OCI-LY3 (cell line): ENCODE measurements at regions not wholly inside any gene's neighbourhood (a gene's known extent, or its start where the extent isn't known, plus 50 kb on each side); places are given as distances from the start of the nearest gene placed in this dataset.

Experiments
- H2AFZ ChIP-seq: fragments of 200-600, 300-600 bp; shearing (Covaris generic); 2 replicates; pipeline ENCODE4 v1.6.0; 2014; ENCODE audit warnings: antibody characterized with exemption, low read depth, low read length
- H3K27ac ChIP-seq: fragments of 200-600, 300-600 bp; sonication (generic); 2 replicates; pipeline ENCODE4 v1.5.1; 2014; ENCODE audit warnings: mild to moderate bottlenecking, low read length, moderate library complexity, mixed read lengths
- H3K27me3 ChIP-seq: fragments of 200-600, 300-600 bp; sonication (generic); 2 replicates; pipeline ENCODE4 v1.6.1; 2014; ENCODE audit warnings: low read depth, low read length, mixed read lengths
- H3K36me3 ChIP-seq: fragments of 200-600, 300-600 bp; sonication (generic); replicated peaks from 2 replicates; pipeline ENCODE3; 2014; ENCODE audit warnings: low read depth, low read length, mixed read lengths
- H3K4me1 ChIP-seq: fragments of 300-600, 200-600 bp; sonication (generic); 2 replicates; pipeline ENCODE4 v1.6.1; 2014; ENCODE audit warnings: low read length, mixed read lengths
- H3K4me2 ChIP-seq: fragments of 200-600, 300-600 bp; sonication (generic); 2 replicates; pipeline ENCODE4 v1.6.1; 2014; ENCODE audit warnings: low read length, mixed read lengths
- H3K4me3 ChIP-seq: fragments of 300-600, 200-600 bp; sonication (generic); 2 replicates; pipeline ENCODE4 v1.5.1; 2014; ENCODE audit warnings: antibody characterized with exemption, mild to moderate bottlenecking, low read length, moderate library complexity
- H3K79me2 ChIP-seq: fragments of 300-600, 200-600 bp; shearing (Covaris generic); 2 replicates; pipeline ENCODE4 v1.6.1; 2014; ENCODE audit warnings: mild to moderate bottlenecking, low read length, mixed read lengths
- H3K9ac ChIP-seq: fragments of 300-600, 200-600 bp; shearing (Covaris generic); 2 replicates; pipeline ENCODE4 v1.6.0; 2014; ENCODE audit warnings: mild to moderate bottlenecking, low read length, moderate library complexity
- H3K9me3 ChIP-seq: fragments of 200-600, 300-600 bp; shearing (Covaris generic); 2 replicates; pipeline ENCODE4 v1.6.1; 2014; ENCODE audit warnings: low read length, mixed read lengths; ENCODE audit not compliant: insufficient read depth
- H4K20me1 ChIP-seq: fragments of 200-600, 300-600 bp; sonication (generic); 2 replicates; pipeline ENCODE4 v1.6.1; 2016; ENCODE audit warnings: low read length, mixed read lengths; ENCODE audit not compliant: insufficient read depth
- EZH2phosphoT487 ChIP-seq: fragments of 200-600 bp; shearing (Covaris generic); IDR thresholded peaks from 2 replicates; pipeline ENCODE4 v1.6.1; 2018; ENCODE audit warnings: antibody characterized with exemption, mixed run types, low read depth
- TF ChIP-seq, protein P1 (sequence below): fragments of 200-600, 300-600 bp; sonication (generic); IDR thresholded peaks from 2 replicates; pipeline ENCODE4 v1.5.1; 2014; ENCODE audit warnings: antibody characterized with exemption, low read length, low read depth

DNA sequence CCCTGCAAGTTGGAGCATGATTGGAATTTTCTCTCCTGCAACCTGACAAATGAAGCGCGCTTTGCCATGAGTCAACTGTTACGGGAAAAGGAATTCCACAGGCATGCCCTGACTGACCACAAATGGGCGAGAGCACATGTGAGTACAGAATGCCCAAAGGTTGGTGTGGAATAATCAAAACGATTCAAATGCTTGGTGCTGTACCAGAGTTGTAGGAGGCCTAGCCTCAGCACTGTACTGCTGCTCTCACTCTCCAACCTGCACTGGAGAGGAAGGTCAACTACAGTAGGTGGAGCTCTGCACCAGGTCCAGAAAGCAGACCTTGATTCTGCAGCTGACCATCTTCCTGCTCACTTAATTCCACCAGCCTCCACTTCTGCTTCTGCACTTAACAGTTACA lies 406.9 kb upstream of the ACTBL2 start:
- Histone ChIP-seq H2AFZ (no peak overlapping the region), H3K27ac (no peak overlapping the region), H3K9me3 (no peaks in the 10 kb centered on the region), H3K4me2 (no peak overlapping the region), H3K4me3 (no peak overlapping the region), H3K9ac (no peak overlapping the region), H3K36me3 (no peaks in the 10 kb centered on the region), H3K79me2 (no peaks in the 10 kb centered on the region), H4K20me1 (no peaks in the 10 kb centered on the region), H3K4me1 (no peaks in the 10 kb centered on the region), H3K27me3 (no peaks in the 10 kb centered on the region)
- no peak for TF ChIP-seq EZH2phosphoT487
- TF ChIP-seq, protein P1, sequence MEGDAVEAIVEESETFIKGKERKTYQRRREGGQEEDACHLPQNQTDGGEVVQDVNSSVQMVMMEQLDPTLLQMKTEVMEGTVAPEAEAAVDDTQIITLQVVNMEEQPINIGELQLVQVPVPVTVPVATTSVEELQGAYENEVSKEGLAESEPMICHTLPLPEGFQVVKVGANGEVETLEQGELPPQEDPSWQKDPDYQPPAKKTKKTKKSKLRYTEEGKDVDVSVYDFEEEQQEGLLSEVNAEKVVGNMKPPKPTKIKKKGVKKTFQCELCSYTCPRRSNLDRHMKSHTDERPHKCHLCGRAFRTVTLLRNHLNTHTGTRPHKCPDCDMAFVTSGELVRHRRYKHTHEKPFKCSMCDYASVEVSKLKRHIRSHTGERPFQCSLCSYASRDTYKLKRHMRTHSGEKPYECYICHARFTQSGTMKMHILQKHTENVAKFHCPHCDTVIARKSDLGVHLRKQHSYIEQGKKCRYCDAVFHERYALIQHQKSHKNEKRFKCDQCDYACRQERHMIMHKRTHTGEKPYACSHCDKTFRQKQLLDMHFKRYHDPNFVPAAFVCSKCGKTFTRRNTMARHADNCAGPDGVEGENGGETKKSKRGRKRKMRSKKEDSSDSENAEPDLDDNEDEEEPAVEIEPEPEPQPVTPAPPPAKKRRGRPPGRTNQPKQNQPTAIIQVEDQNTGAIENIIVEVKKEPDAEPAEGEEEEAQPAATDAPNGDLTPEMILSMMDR = no peak

GRCh38 chr5:57887851-57888621 lies 405.4 kb upstream of the ACTBL2 start:
- Histone ChIP-seq H3K36me3 (no peaks in the 10 kb centered on the region), H3K27me3 (no peaks in the 10 kb centered on the region), H3K27ac (no peak overlapping the region), H3K4me3 (no peak overlapping the region), H2AFZ (no peak overlapping the region), H3K9ac (no peak overlapping the region), H3K4me2 (no peak overlapping the region), H3K9me3 (no peaks in the 10 kb centered on the region), H3K79me2 (no peaks in the 10 kb centered on the region), H3K4me1 (no peaks in the 10 kb centered on the region), H4K20me1 (no peaks in the 10 kb centered on the region)
- no peak for TF ChIP-seq EZH2phosphoT487
- TF ChIP-seq, protein P1 = peak; percentile 33

DNA sequence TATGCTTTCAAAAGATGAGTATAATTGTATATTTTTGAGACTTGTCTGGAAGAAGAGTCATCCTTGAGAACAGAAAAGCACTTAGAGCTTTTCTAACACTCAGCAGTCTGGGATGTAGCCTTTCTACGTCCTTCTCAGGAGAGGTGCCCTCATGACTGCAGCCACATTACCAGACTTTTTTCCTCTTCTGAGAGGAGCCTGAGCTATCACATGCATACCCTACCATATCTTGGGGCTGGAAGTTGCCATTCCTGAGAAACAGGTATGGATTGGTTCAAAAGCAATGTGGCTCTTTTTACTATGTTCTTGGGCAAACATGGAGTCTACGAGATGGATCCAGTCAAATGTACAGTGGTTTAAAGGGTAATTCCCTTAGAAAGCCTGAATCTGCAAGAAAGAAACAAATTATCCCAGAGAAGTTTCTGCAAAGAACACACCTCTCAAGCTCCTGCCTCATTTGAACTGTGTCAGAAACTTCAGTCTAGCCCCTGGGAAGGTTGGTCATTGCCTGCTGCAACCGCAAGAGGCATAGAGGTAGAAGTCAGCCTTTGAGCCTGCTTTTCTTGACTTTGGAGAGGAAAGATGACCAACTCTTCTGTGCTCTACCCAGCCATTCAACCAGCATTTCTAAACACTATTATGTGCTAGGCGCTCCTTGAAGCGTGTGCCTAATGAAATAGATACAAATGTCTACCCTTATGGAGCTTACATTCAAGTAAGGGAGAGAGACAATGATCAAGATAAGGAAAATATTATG lies 401.9 kb upstream of the ACTBL2 start:
- Histone ChIP-seq H3K79me2 (no peaks in the 10 kb centered on the region), H3K4me1 (no peaks in the 10 kb centered on the region), H3K27me3 (no peaks in the 10 kb centered on the region), H3K27ac (no peak overlapping the region), H3K4me3 (no peak overlapping the region), H4K20me1 (no peaks in the 10 kb centered on the region), H2AFZ (no peak overlapping the region), H3K9me3 (no peaks in the 10 kb centered on the region), H3K4me2 (no peak overlapping the region), H3K36me3 (no peaks in the 10 kb centered on the region), H3K9ac (no peak overlapping the region)
- TF ChIP-seq, protein P1 = no peak
- no peak for TF ChIP-seq EZH2phosphoT487

- Histone ChIP-seq H3K36me3 (no peaks in the 10 kb centered on the region), H3K4me3 (no peak overlapping the region), H3K79me2 (no peaks in the 10 kb centered on the region), H3K27ac (no peak overlapping the region), H3K9me3 (no peaks in the 10 kb centered on the region), H4K20me1 (no peaks in the 10 kb centered on the region), H3K4me1 (no peaks in the 10 kb centered on the region), H3K4me2 (no peak overlapping the region), H2AFZ (no peak overlapping the region), H3K9ac (no peak overlapping the region), H3K27me3 (no peaks in the 10 kb centered on the region)
- TF ChIP-seq, protein P1 = no peak
- TF ChIP-seq EZH2phosphoT487 = no peak
These were observed 397.6 kb upstream of the ACTBL2 start for GRCh38 chr5:57880216-57880615.
